Osteocyte (in vitro differentiated cells): ENCODE measurements at regions not wholly inside any gene's neighbourhood (a gene's known extent, or its start where the extent isn't known, plus 50 kb on each side); places are given as distances from the start of the nearest gene placed in this dataset.

Experiments
- DNase-seq: peaks from one replicate; pipeline ENCODE4 v3.0.0; 2021; ENCODE audit warnings: mixed read lengths; ENCODE audit not compliant: unreplicated experiment; ENCODE audit errors: extremely low spot score
- H3K27ac Mint-ChIP-seq: one replicate; pipeline ENCODE4 v1.8.0; 2021; ENCODE audit warnings: mild to moderate bottlenecking, mixed read lengths; ENCODE audit not compliant: unreplicated experiment
- H3K27me3 Mint-ChIP-seq: one replicate; pipeline ENCODE4 v1.8.0; 2021; ENCODE audit warnings: mixed read lengths; ENCODE audit not compliant: unreplicated experiment
- H3K36me3 Mint-ChIP-seq: one replicate; pipeline ENCODE4 v1.8.0; 2021; ENCODE audit warnings: mixed read lengths; ENCODE audit not compliant: unreplicated experiment
- H3K4me1 Mint-ChIP-seq: one replicate; pipeline ENCODE4 v1.8.0; 2021; ENCODE audit warnings: mixed read lengths; ENCODE audit not compliant: unreplicated experiment
- H3K4me3 Mint-ChIP-seq: one replicate; pipeline ENCODE4 v1.8.0; 2021; ENCODE audit warnings: mild to moderate bottlenecking, moderate library complexity, mixed read lengths; ENCODE audit not compliant: unreplicated experiment
- H3K9me3 Mint-ChIP-seq: one replicate; pipeline ENCODE4 v1.8.0; 2021; ENCODE audit warnings: mixed read lengths; ENCODE audit not compliant: unreplicated experiment
- CTCF ChIP-seq: fragments of 200-600 bp; sonication (generic); IDR thresholded peaks from 2 replicates; pipeline ENCODE4 v1.5.0; 2021; ENCODE audit warnings: antibody characterized with exemption, mild to moderate bottlenecking, moderate library complexity

- no peaks in the 10 kb centered on the region for H3K36me3 Mint-ChIP-seq
- no peak for TF ChIP-seq CTCF
- H3K27ac Mint-ChIP-seq = no peak overlapping the region
- H3K27me3 Mint-ChIP-seq = peaks cover 5% of the 10 kb centered on the region
- no peak overlapping the region for H3K4me3 Mint-ChIP-seq
- no peaks in the 10 kb centered on the region for H3K9me3 Mint-ChIP-seq
- DNase-seq = no peak
- H3K4me1 Mint-ChIP-seq = no peaks in the 10 kb centered on the region
Observed at GRCh38 chr15:47218295-47218694, 499.0 kb upstream of the SEMA6D start.

GRCh38 chr15:47244361-47244760 lies 472.9 kb upstream of the SEMA6D start:
- no peaks in the 10 kb centered on the region for H3K4me1 Mint-ChIP-seq
- DNase-seq = no peak
- H3K9me3 Mint-ChIP-seq = no peaks in the 10 kb centered on the region
- no peak overlapping the region for H3K4me3 Mint-ChIP-seq
- peaks cover 3% of the 10 kb centered on the region for H3K27me3 Mint-ChIP-seq
- no peak overlapping the region for H3K27ac Mint-ChIP-seq
- TF ChIP-seq CTCF = no peak
- H3K36me3 Mint-ChIP-seq = no peaks in the 10 kb centered on the region

- no peaks in the 10 kb centered on the region for H3K4me1 Mint-ChIP-seq
Observed at GRCh38 chr15:47246317-47246716, 471.0 kb upstream of the SEMA6D start.

GRCh38 chr15:47258521-47258920 lies 458.8 kb upstream of the SEMA6D start:
- H3K4me3 Mint-ChIP-seq = no peak overlapping the region
- no peak for DNase-seq
- no peak overlapping the region for H3K27ac Mint-ChIP-seq
- TF ChIP-seq CTCF = no peak
- H3K9me3 Mint-ChIP-seq = peaks cover 15% of the 10 kb centered on the region
- no peaks in the 10 kb centered on the region for H3K4me1 Mint-ChIP-seq
- H3K27me3 Mint-ChIP-seq = peaks cover 4% of the 10 kb centered on the region
- no peaks in the 10 kb centered on the region for H3K36me3 Mint-ChIP-seq

More at GRCh38 chr15:47246317-47246716, 471.0 kb upstream of the SEMA6D start:
- Mint-ChIP-seq H3K27ac (no peak overlapping the region), H3K9me3 (no peaks in the 10 kb centered on the region), H3K36me3 (no peaks in the 10 kb centered on the region), H3K27me3 (peaks cover 3% of the 10 kb centered on the region), H3K4me3 (no peak overlapping the region)
- TF ChIP-seq CTCF = no peak
- no peak for DNase-seq

- no peaks in the 10 kb centered on the region for H3K27me3 Mint-ChIP-seq
- H3K36me3 Mint-ChIP-seq = no peaks in the 10 kb centered on the region
- H3K4me3 Mint-ChIP-seq = no peak overlapping the region
- no peak for DNase-seq
- no peak overlapping the region for H3K27ac Mint-ChIP-seq
- H3K9me3 Mint-ChIP-seq = peaks cover 12% of the 10 kb centered on the region
- no peaks in the 10 kb centered on the region for H3K4me1 Mint-ChIP-seq
- no peak for TF ChIP-seq CTCF
Observed at GRCh38 chr15:47265686-47266085, 451.6 kb upstream of the SEMA6D start.
